Effector CD4-positive, alpha-beta T cell (primary cell): ENCODE measurements at regions not wholly inside any gene's neighbourhood (a gene's known extent, or its start where the extent isn't known, plus 50 kb on each side); places are given as distances from the start of the nearest gene placed in this dataset.
"Not testable (repeated sequence)": the region's sequence is repeated elsewhere in the genome, so short reads cannot be mapped to it uniquely, and the experiment has no call there.

Experiments
- DNase-seq: peaks from one replicate; pipeline ENCODE4 v3.0.0-alpha.2; 2020

- DNase-seq: no peak
Observed at GRCh38 chr20:56730003-56730402, 100.9 kb downstream of the TFAP2C start.

- no peak for DNase-seq
Observed at GRCh38 chr20:56730996-56731395, 101.9 kb downstream of the TFAP2C start.

GRCh38 chr20:56731476-56731875 is 102.4 kb downstream of the TFAP2C start:
- DNase-seq: no peak

GRCh38 chr20:56733967-56734366 is 104.9 kb downstream of the TFAP2C start:
- no peak for DNase-seq

GRCh38 chr20:56735084-56735642 is 106.1 kb downstream of the TFAP2C start:
- no peak for DNase-seq

- DNase-seq: no peak
Observed at GRCh38 chr20:56736285-56736857, 107.3 kb downstream of the TFAP2C start.

GRCh38 chr20:56744325-56744821 is 115.3 kb downstream of the TFAP2C start:
- not testable (repeated sequence) for DNase-seq

- no peak for DNase-seq
Observed at GRCh38 chr20:56748476-56749377, 119.6 kb downstream of the TFAP2C start.

GRCh38 chr20:56750430-56750829 is 121.3 kb downstream of the TFAP2C start:
- DNase-seq: no peak

GRCh38 chr20:56752274-56752673 is 123.2 kb downstream of the TFAP2C start:
- DNase-seq: no peak

- DNase-seq: no peak
Observed at GRCh38 chr20:56755201-56755600, 126.1 kb downstream of the TFAP2C start.

- not testable (repeated sequence) for DNase-seq
Observed at GRCh38 chr20:56756658-56757057, 127.6 kb downstream of the TFAP2C start.

- DNase-seq: no peak
Observed at GRCh38 chr20:56758706-56759105, 129.6 kb downstream of the TFAP2C start.

GRCh38 chr20:56759741-56760278 is 130.7 kb downstream of the TFAP2C start:
- no peak for DNase-seq

GRCh38 chr20:56760610-56761009 is 131.5 kb downstream of the TFAP2C start:
- DNase-seq: no peak

- no peak for DNase-seq
Observed at GRCh38 chr20:56761393-56761792, 132.3 kb downstream of the TFAP2C start.

- DNase-seq: no peak
Observed at GRCh38 chr20:56762401-56762800, 133.3 kb downstream of the TFAP2C start.

- DNase-seq: no peak
Observed at GRCh38 chr20:56762829-56763228, 133.7 kb downstream of the TFAP2C start.

GRCh38 chr20:56764671-56765070 is 135.6 kb downstream of the TFAP2C start:
- no peak for DNase-seq

- no peak for DNase-seq
Observed at GRCh38 chr20:56765172-56766073, 136.3 kb downstream of the TFAP2C start.

- no peak for DNase-seq
Observed at GRCh38 chr20:56766528-56766927, 137.4 kb downstream of the TFAP2C start.

GRCh38 chr20:56769921-56770600 is 141.0 kb downstream of the TFAP2C start:
- no peak for DNase-seq
